OCI-LY3 (cell line): ENCODE measurements at regions not wholly inside any gene's neighbourhood (a gene's known extent, or its start where the extent isn't known, plus 50 kb on each side); places are given as distances from the start of the nearest gene placed in this dataset.

Source experiments
- H2AFZ ChIP-seq: fragments of 200-600, 300-600 bp; shearing (Covaris generic); 2 replicates; pipeline ENCODE4 v1.6.0; 2014; ENCODE audit warnings: antibody characterized with exemption, low read depth, low read length
- H3K27ac ChIP-seq: fragments of 200-600, 300-600 bp; sonication (generic); 2 replicates; pipeline ENCODE4 v1.5.1; 2014; ENCODE audit warnings: mild to moderate bottlenecking, low read length, moderate library complexity, mixed read lengths
- H3K27me3 ChIP-seq: fragments of 200-600, 300-600 bp; sonication (generic); 2 replicates; pipeline ENCODE4 v1.6.1; 2014; ENCODE audit warnings: low read depth, low read length, mixed read lengths
- H3K36me3 ChIP-seq: fragments of 200-600, 300-600 bp; sonication (generic); replicated peaks from 2 replicates; pipeline ENCODE3; 2014; ENCODE audit warnings: low read depth, low read length, mixed read lengths
- H3K4me1 ChIP-seq: fragments of 300-600, 200-600 bp; sonication (generic); 2 replicates; pipeline ENCODE4 v1.6.1; 2014; ENCODE audit warnings: low read length, mixed read lengths
- H3K4me2 ChIP-seq: fragments of 200-600, 300-600 bp; sonication (generic); 2 replicates; pipeline ENCODE4 v1.6.1; 2014; ENCODE audit warnings: low read length, mixed read lengths
- H3K4me3 ChIP-seq: fragments of 300-600, 200-600 bp; sonication (generic); 2 replicates; pipeline ENCODE4 v1.5.1; 2014; ENCODE audit warnings: antibody characterized with exemption, mild to moderate bottlenecking, low read length, moderate library complexity
- H3K79me2 ChIP-seq: fragments of 300-600, 200-600 bp; shearing (Covaris generic); 2 replicates; pipeline ENCODE4 v1.6.1; 2014; ENCODE audit warnings: mild to moderate bottlenecking, low read length, mixed read lengths
- H3K9ac ChIP-seq: fragments of 300-600, 200-600 bp; shearing (Covaris generic); 2 replicates; pipeline ENCODE4 v1.6.0; 2014; ENCODE audit warnings: mild to moderate bottlenecking, low read length, moderate library complexity
- H3K9me3 ChIP-seq: fragments of 200-600, 300-600 bp; shearing (Covaris generic); 2 replicates; pipeline ENCODE4 v1.6.1; 2014; ENCODE audit warnings: low read length, mixed read lengths; ENCODE audit not compliant: insufficient read depth
- H4K20me1 ChIP-seq: fragments of 200-600, 300-600 bp; sonication (generic); 2 replicates; pipeline ENCODE4 v1.6.1; 2016; ENCODE audit warnings: low read length, mixed read lengths; ENCODE audit not compliant: insufficient read depth
- EZH2phosphoT487 ChIP-seq: fragments of 200-600 bp; shearing (Covaris generic); IDR thresholded peaks from 2 replicates; pipeline ENCODE4 v1.6.1; 2018; ENCODE audit warnings: antibody characterized with exemption, mixed run types, low read depth
- TF ChIP-seq, protein P1 (sequence below): fragments of 200-600, 300-600 bp; sonication (generic); IDR thresholded peaks from 2 replicates; pipeline ENCODE4 v1.5.1; 2014; ENCODE audit warnings: antibody characterized with exemption, low read length, low read depth

GRCh38 chr9:99718631-99719030 lies 103.1 kb upstream of the NR4A3 start:
- Histone ChIP-seq H3K36me3 (no peaks in the 10 kb centered on the region), H2AFZ (no peak overlapping the region), H3K4me1 (peaks cover 26% of the 10 kb centered on the region), H3K4me3 (no peak overlapping the region), H3K27ac (no peak overlapping the region), H4K20me1 (no peaks in the 10 kb centered on the region), H3K9me3 (no peaks in the 10 kb centered on the region), H3K27me3 (no peaks in the 10 kb centered on the region), H3K79me2 (no peaks in the 10 kb centered on the region), H3K4me2 (no peak overlapping the region), H3K9ac (no peak overlapping the region)
- no peak for TF ChIP-seq EZH2phosphoT487
- TF ChIP-seq, protein P1, sequence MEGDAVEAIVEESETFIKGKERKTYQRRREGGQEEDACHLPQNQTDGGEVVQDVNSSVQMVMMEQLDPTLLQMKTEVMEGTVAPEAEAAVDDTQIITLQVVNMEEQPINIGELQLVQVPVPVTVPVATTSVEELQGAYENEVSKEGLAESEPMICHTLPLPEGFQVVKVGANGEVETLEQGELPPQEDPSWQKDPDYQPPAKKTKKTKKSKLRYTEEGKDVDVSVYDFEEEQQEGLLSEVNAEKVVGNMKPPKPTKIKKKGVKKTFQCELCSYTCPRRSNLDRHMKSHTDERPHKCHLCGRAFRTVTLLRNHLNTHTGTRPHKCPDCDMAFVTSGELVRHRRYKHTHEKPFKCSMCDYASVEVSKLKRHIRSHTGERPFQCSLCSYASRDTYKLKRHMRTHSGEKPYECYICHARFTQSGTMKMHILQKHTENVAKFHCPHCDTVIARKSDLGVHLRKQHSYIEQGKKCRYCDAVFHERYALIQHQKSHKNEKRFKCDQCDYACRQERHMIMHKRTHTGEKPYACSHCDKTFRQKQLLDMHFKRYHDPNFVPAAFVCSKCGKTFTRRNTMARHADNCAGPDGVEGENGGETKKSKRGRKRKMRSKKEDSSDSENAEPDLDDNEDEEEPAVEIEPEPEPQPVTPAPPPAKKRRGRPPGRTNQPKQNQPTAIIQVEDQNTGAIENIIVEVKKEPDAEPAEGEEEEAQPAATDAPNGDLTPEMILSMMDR = no peak

- Histone ChIP-seq H3K4me2 (peak overlapping the region; percentile 96), H3K79me2 (no peaks in the 10 kb centered on the region), H3K36me3 (no peaks in the 10 kb centered on the region), H4K20me1 (no peaks in the 10 kb centered on the region), H3K4me1 (peaks cover 19% of the 10 kb centered on the region), H3K9me3 (no peaks in the 10 kb centered on the region), H2AFZ (peak overlapping the region; percentile 100), H3K4me3 (peak overlapping the region; percentile 76), H3K27ac (peak overlapping the region; percentile 46), H3K9ac (peak overlapping the region; percentile 69), H3K27me3 (no peaks in the 10 kb centered on the region)
- TF ChIP-seq, protein P1 = no peak
- TF ChIP-seq EZH2phosphoT487 = no peak
Measured at GRCh38 chr9:99720455-99721050, 101.1 kb upstream of the NR4A3 start.

- no peaks in the 10 kb centered on the region for H3K9me3 ChIP-seq
- TF ChIP-seq EZH2phosphoT487 = no peak
- TF ChIP-seq, protein P1 = no peak
- no peaks in the 10 kb centered on the region for H3K79me2 ChIP-seq
- H3K27ac ChIP-seq = no peak overlapping the region
- no peak overlapping the region for H3K4me3 ChIP-seq
- no peak overlapping the region for H2AFZ ChIP-seq
- H3K27me3 ChIP-seq = no peaks in the 10 kb centered on the region
- H3K4me2 ChIP-seq = no peak overlapping the region
- H3K9ac ChIP-seq = no peak overlapping the region
- H4K20me1 ChIP-seq = no peaks in the 10 kb centered on the region
- H3K4me1 ChIP-seq = peaks cover 19% of the 10 kb centered on the region
- H3K36me3 ChIP-seq = no peaks in the 10 kb centered on the region
Measured at GRCh38 chr9:99721898-99722297, 99.8 kb upstream of the NR4A3 start.

GRCh38 chr9:99722877-99723276 lies 98.8 kb upstream of the NR4A3 start:
- Histone ChIP-seq H4K20me1 (no peaks in the 10 kb centered on the region), H3K27ac (no peak overlapping the region), H3K79me2 (no peaks in the 10 kb centered on the region), H3K4me2 (no peak overlapping the region), H3K27me3 (no peaks in the 10 kb centered on the region), H3K36me3 (no peaks in the 10 kb centered on the region), H3K4me1 (peaks cover 19% of the 10 kb centered on the region), H3K9ac (no peak overlapping the region), H3K4me3 (no peak overlapping the region), H2AFZ (no peak overlapping the region), H3K9me3 (no peaks in the 10 kb centered on the region)
- no peak for TF ChIP-seq EZH2phosphoT487
- TF ChIP-seq, protein P1 = no peak
